ENCODE measurements at regions not wholly inside any gene's neighbourhood (a gene's known extent, or its start where the extent isn't known, plus 50 kb on each side); places are given as distances from the start of the nearest gene placed in this dataset.

GRCh38 chr12:22396735-22397134 lies 62.2 kb upstream of the ST8SIA1 start:
- DNase-seq (ENCODE audit: low spot score), result no peak

GRCh38 chr12:22396253-22396652 lies 61.7 kb upstream of the ST8SIA1 start:
- DNase-seq (ENCODE audit: low spot score), result peak; percentile 66

DNA sequence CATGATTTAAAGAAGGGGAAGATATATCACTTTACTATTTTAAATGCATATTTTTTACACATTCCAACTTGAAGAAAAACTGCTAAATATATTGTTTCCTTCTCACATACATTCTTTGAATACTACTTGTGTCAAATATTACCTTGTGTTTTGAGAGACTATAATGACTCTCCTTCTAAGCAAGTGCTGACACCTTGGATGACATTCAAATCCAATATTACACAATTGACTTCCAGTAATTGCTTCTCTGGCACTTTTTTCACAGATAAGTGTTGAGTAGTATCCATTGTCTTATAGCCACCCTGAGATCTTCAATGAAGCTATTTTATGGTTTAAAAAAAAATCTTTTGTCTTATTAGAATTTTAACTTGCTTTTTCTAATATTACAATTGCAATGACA lies 61.2 kb upstream of the ST8SIA1 start:
- DNase-seq (ENCODE audit: low spot score), result no peak
